T-helper 1 cell treated with Interleukin-12 subunit alpha and Interleukin-12 subunit beta and Interleukin-4 antibody, amounts not matched to agents 30 ng/mL and 1 ng/mL, for 36 hours (primary cell): ENCODE measurements at regions not wholly inside any gene's neighbourhood (a gene's known extent, or its start where the extent isn't known, plus 50 kb on each side); places are given as distances from the start of the nearest gene placed in this dataset.

Experiments used
- intact Hi-C: fragments of 100-400 bp; cut with micrococcal nuclease; formaldehyde crosslinking; loops from one replicate; pipeline ENCODE4 v1.15.1; 2024

GRCh38 chr7:84549409-84549808 lies 354.8 kb upstream of the SEMA3A start:
- intact Hi-C loops: no loop called here

GRCh38 chr7:84548366-84549365 lies 354.1 kb upstream of the SEMA3A start:
- intact Hi-C loops: no loop called here

- intact Hi-C loops: no loop called here
Measured at GRCh38 chr7:84547331-84547730, 352.7 kb upstream of the SEMA3A start.

GRCh38 chr7:84546403-84546802 lies 351.8 kb upstream of the SEMA3A start:
- intact Hi-C loops: no loop called here

GRCh38 chr7:84538268-84538667 lies 343.7 kb upstream of the SEMA3A start:
- intact Hi-C loops: no loop called here

- intact Hi-C loops: no loop called here
Measured at GRCh38 chr7:84536271-84536870, 341.8 kb upstream of the SEMA3A start.

GRCh38 chr7:84535580-84536270 lies 341.1 kb upstream of the SEMA3A start:
- intact Hi-C loops: no loop called here

GRCh38 chr7:84533182-84533581 lies 338.6 kb upstream of the SEMA3A start:
- intact Hi-C loops: no loop called here

GRCh38 chr7:84532196-84532595 lies 337.6 kb upstream of the SEMA3A start:
- intact Hi-C loops: no loop called here

- intact Hi-C loops: no loop called here
Measured at GRCh38 chr7:84529480-84530205, 335.1 kb upstream of the SEMA3A start.

- intact Hi-C loops: no loop called here
Measured at GRCh38 chr7:84528756-84529479, 334.3 kb upstream of the SEMA3A start.

GRCh38 chr7:84524714-84525694 lies 330.4 kb upstream of the SEMA3A start:
- intact Hi-C loops: no loop called here

GRCh38 chr7:84513061-84513460 lies 318.5 kb upstream of the SEMA3A start:
- intact Hi-C loops: no loop called here

GRCh38 chr7:84512055-84512454 lies 317.5 kb upstream of the SEMA3A start:
- intact Hi-C loops: no loop called here

GRCh38 chr7:84510505-84510904 lies 315.9 kb upstream of the SEMA3A start:
- intact Hi-C loops: no loop called here

- intact Hi-C loops: no loop called here
Measured at GRCh38 chr7:84509522-84509921, 314.9 kb upstream of the SEMA3A start.

GRCh38 chr7:84508606-84509005 lies 314.0 kb upstream of the SEMA3A start:
- intact Hi-C loops: no loop called here

- intact Hi-C loops: no loop called here
Measured at GRCh38 chr7:84507529-84507928, 312.9 kb upstream of the SEMA3A start.

GRCh38 chr7:84506151-84506550 lies 311.6 kb upstream of the SEMA3A start:
- intact Hi-C loops: no loop called here

- intact Hi-C loops: no loop called here
Measured at GRCh38 chr7:84502239-84502638, 307.6 kb upstream of the SEMA3A start.
